ENCODE measurements at regions not wholly inside any gene's neighbourhood (a gene's known extent, or its start where the extent isn't known, plus 50 kb on each side); places are given as distances from the start of the nearest gene placed in this dataset.

- H3K27me3 ChIP-seq, result no peaks in the 10 kb centered on the region
- no peak for TF ChIP-seq CTCF (IDR thresholded peaks at IDR 0.05; ENCODE audit: low read depth, low read length)
- H3K4me1 ChIP-seq, result no peaks in the 10 kb centered on the region
- no peaks in the 10 kb centered on the region for H3K9me3 ChIP-seq
- H3K4me3 ChIP-seq (ENCODE audit: low read depth, low read length), result no peak overlapping the region
- no peak for DNase-seq
- no peaks in the 10 kb centered on the region for H3K36me3 ChIP-seq
Observed at GRCh38 chr3:164498917-164499316, 579.4 kb downstream of the SI start.

- H3K27me3 ChIP-seq, result no peaks in the 10 kb centered on the region
- H3K9me3 ChIP-seq, result no peaks in the 10 kb centered on the region
- H3K4me1 ChIP-seq, result no peaks in the 10 kb centered on the region
- no peak for DNase-seq
- H3K4me3 ChIP-seq (ENCODE audit: low read depth, low read length), result no peak overlapping the region
- no peaks in the 10 kb centered on the region for H3K36me3 ChIP-seq
- no peak for TF ChIP-seq CTCF (IDR thresholded peaks at IDR 0.05; ENCODE audit: low read depth, low read length)
Observed at GRCh38 chr3:164488893-164489292, 589.4 kb downstream of the SI start.

- no peaks in the 10 kb centered on the region for H3K4me1 ChIP-seq
- no peak overlapping the region for H3K4me3 ChIP-seq (ENCODE audit: low read depth, low read length)
- no peaks in the 10 kb centered on the region for H3K27me3 ChIP-seq
- DNase-seq, result no peak
- H3K9me3 ChIP-seq, result no peaks in the 10 kb centered on the region; the same call in 1 of the 2 replicates
- no peaks in the 10 kb centered on the region for H3K36me3 ChIP-seq
- TF ChIP-seq CTCF (IDR thresholded peaks at IDR 0.05; ENCODE audit: low read depth, low read length), result no peak
Observed at GRCh38 chr3:164486150-164486549, 592.1 kb downstream of the SI start.

- Histone ChIP-seq H3K4me3 (ENCODE audit: low read depth, low read length) (no peak overlapping the region), H3K4me1 (no peaks in the 10 kb centered on the region), H3K27me3 (no peaks in the 10 kb centered on the region), H3K9me3 (no peaks in the 10 kb centered on the region; the same call in 1 of the 2 replicates), H3K36me3 (no peaks in the 10 kb centered on the region)
- TF ChIP-seq CTCF (IDR thresholded peaks at IDR 0.05; ENCODE audit: low read depth, low read length), result no peak
- no peak for DNase-seq
Observed at GRCh38 chr3:164479978-164480377, 598.3 kb downstream of the SI start.

- Histone ChIP-seq H3K9me3 (no peaks in the 10 kb centered on the region; the same call in 1 of the 2 replicates), H3K36me3 (no peaks in the 10 kb centered on the region), H3K4me3 (ENCODE audit: low read depth, low read length) (no peak overlapping the region), H3K27me3 (no peaks in the 10 kb centered on the region), H3K4me1 (no peaks in the 10 kb centered on the region)
- DNase-seq, result no peak
- no peak for TF ChIP-seq CTCF (IDR thresholded peaks at IDR 0.05; ENCODE audit: low read depth, low read length)
Observed at GRCh38 chr3:164479406-164479805, 598.9 kb downstream of the SI start.

- Histone ChIP-seq H3K27me3 (no peaks in the 10 kb centered on the region), H3K4me1 (no peaks in the 10 kb centered on the region), H3K9me3 (no peaks in the 10 kb centered on the region; the same call in 1 of the 2 replicates), H3K36me3 (no peaks in the 10 kb centered on the region), H3K4me3 (ENCODE audit: low read depth, low read length) (no peak overlapping the region)
- no peak for TF ChIP-seq CTCF (IDR thresholded peaks at IDR 0.05; ENCODE audit: low read depth, low read length)
- no peak for DNase-seq
Observed at GRCh38 chr3:164478323-164478722, 600.0 kb downstream of the SI start.

All from BE2C (cell line).